ENCODE measurements at regions not wholly inside any gene's neighbourhood (a gene's known extent, or its start where the extent isn't known, plus 50 kb on each side); places are given as distances from the start of the nearest gene placed in this dataset.

GRCh38 chr5:102664616-102665335, 90.3 kb upstream of the PAM start:
- ChIA-PET CTCF (interaction anchor here (1.8 kb wide), 1 partner anchor 80 kb away, joined by 5 read pairs; no protein-coding TSS in a partner anchor), POLR2A (no interaction called here)
- H3K27ac ChIP-seq (ENCODE audit: extremely low read depth, low read depth, low read length) = no peak overlapping the region
- TF ChIP-seq ZBTB49 (tag by site-specific recombination; IDR thresholded peaks at IDR 0.05; ENCODE audit: low read depth) (no peak), ZNF776 (tag by site-specific recombination; IDR thresholded peaks at IDR 0.05; ENCODE audit: borderline replicate concordance) (no peak), ZNF626 (tag by site-specific recombination; IDR thresholded peaks at IDR 0.05) (no peak), ZNF580 (tag by site-specific recombination; IDR thresholded peaks at IDR 0.05) (no peak), ZNF518A (tag by site-specific recombination; conservative IDR thresholded peaks at IDR 0.05; ENCODE audit: low read depth) (no peak), ZFP3 (tag by site-specific recombination; IDR thresholded peaks at IDR 0.05; ENCODE audit: low read depth) (no peak), ZNF274 (IDR thresholded peaks at IDR 0.05; ENCODE audit: low read length) (no peak), ZNF274 (tag by site-specific recombination; IDR thresholded peaks at IDR 0.05; ENCODE audit: borderline replicate concordance) (no peak), ZNF350 (tag by site-specific recombination; IDR thresholded peaks at IDR 0.05) (no peak), ZNF530 (tag by site-specific recombination; IDR thresholded peaks at IDR 0.05; ENCODE audit: low read depth) (no peak), ZNF571 (tag by site-specific recombination; IDR thresholded peaks at IDR 0.05) (no peak), BCL11A (tag by site-specific recombination; IDR thresholded peaks at IDR 0.05; ENCODE audit: low read depth) (no peak)
- H3K4me1 ChIP-seq (ENCODE audit: control insufficient read depth, insufficient read depth, low read length) = no peaks in the 10 kb centered on the region
- H3K4me3 ChIP-seq (ENCODE audit: low read depth, low read length) = no peak overlapping the region
- no peaks in the 10 kb centered on the region for H3K9me3 ChIP-seq (ENCODE audit: control insufficient read depth, insufficient read depth, low read depth, low read length)
- H3K36me3 ChIP-seq (ENCODE audit: control insufficient read depth in 2 of 2, insufficient read depth in 1 of 2, low read length in 2 of 2) = no peaks in the 10 kb centered on the region

- CTCF ChIA-PET = interaction anchor here (1.0 to 1.8 kb wide), 2 partner anchors 72 to 82 kb away, joined by 3 to 5 read pairs; no protein-coding TSS in a partner anchor
- H3K27ac ChIP-seq (ENCODE audit: extremely low read depth, low read depth, low read length) = no peak overlapping the region
- no peaks in the 10 kb centered on the region for H3K4me1 ChIP-seq (ENCODE audit: control insufficient read depth, insufficient read depth, low read length)
- no peak for TF ChIP-seq ZNF391 (tag by site-specific recombination; IDR thresholded peaks at IDR 0.05; ENCODE audit: borderline replicate concordance, low read depth)
- TF ChIP-seq ZNF692 (tag by site-specific recombination; IDR thresholded peaks at IDR 0.05) = no peak
- TF ChIP-seq KLF10 (tag by site-specific recombination; IDR thresholded peaks at IDR 0.05) = no peak
- TF ChIP-seq GLI4 (tag by site-specific recombination; IDR thresholded peaks at IDR 0.05) = no peak
- TF ChIP-seq ZNF785 (tag by site-specific recombination; IDR thresholded peaks at IDR 0.05) = no peak
- no peak for TF ChIP-seq ZNF639 (tag by site-specific recombination; IDR thresholded peaks at IDR 0.05)
- no peak for TF ChIP-seq BCL11A (tag by site-specific recombination; IDR thresholded peaks at IDR 0.05; ENCODE audit: low read depth)
- no peak for TF ChIP-seq SP3 (tag by site-specific recombination; IDR thresholded peaks at IDR 0.05)
- no peak for TF ChIP-seq ZNF404 (tag by site-specific recombination; IDR thresholded peaks at IDR 0.05)
- no peak for TF ChIP-seq OVOL3 (tag by site-specific recombination; IDR thresholded peaks at IDR 0.05)
- no peak for TF ChIP-seq ZNF202 (tag by site-specific recombination; IDR thresholded peaks at IDR 0.05; ENCODE audit: borderline replicate concordance)
- TF ChIP-seq SCRT1 (tag by site-specific recombination; IDR thresholded peaks at IDR 0.05; ENCODE audit: borderline replicate concordance) = no peak
Observed at GRCh38 chr5:102666164-102666946, 88.8 kb upstream of the PAM start.

More at GRCh38 chr5:102666164-102666946, 88.8 kb upstream of the PAM start:
- POLR2A ChIA-PET = no interaction called here
- Histone ChIP-seq H3K36me3 (ENCODE audit: control insufficient read depth in 2 of 2, insufficient read depth in 1 of 2, low read length in 2 of 2) (no peaks in the 10 kb centered on the region), H3K9me3 (ENCODE audit: control insufficient read depth, insufficient read depth, low read depth, low read length) (no peaks in the 10 kb centered on the region), H3K4me3 (ENCODE audit: low read depth, low read length) (no peak overlapping the region)
